Thyroid gland (tissue), 4 donors: ENCODE measurements at regions not wholly inside any gene's neighbourhood (a gene's known extent, or its start where the extent isn't known, plus 50 kb on each side); places are given as distances from the start of the nearest gene placed in this dataset.
A peak's percentile ranks its signal among the peaks of the same experiment; 100 is the strongest.
"Not testable (repeated sequence)": the region's sequence is repeated elsewhere in the genome, so short reads cannot be mapped to it uniquely, and the experiment has no call there.

Experiments used
- DNase-seq, 2 donors: peaks; one replicate each; pipeline ENCODE4 v3.0.0-alpha.2; 2019
- H3K27ac ChIP-seq, 3 donors: fragments of 200-600 bp; sonication (generic); 1 replicate in 2 of 3; 2 replicates in 1 of 3; pipeline ENCODE4 v1.5.1; 2016 to 2019; ENCODE audit warnings: mild to moderate bottlenecking in 1 of 3, moderate library complexity in 1 of 3
- H3K27me3 ChIP-seq: fragments of 200-600 bp; sonication (generic); one replicate; pipeline ENCODE4 v1.5.1; 2019
- H3K36me3 ChIP-seq, 2 donors: fragments of 200-600 bp; sonication (generic); one replicate each; pipeline ENCODE4 v1.5.1; 2016 to 2019
- H3K4me1 ChIP-seq, 2 donors: fragments of 200-600 bp; sonication (generic); one replicate each; pipeline ENCODE4 v1.5.1; 2017 to 2019
- H3K4me3 ChIP-seq, 3 donors: fragments of 200-600 bp; sonication (generic); replicated peaks in 1 of 3; 1 replicate in 2 of 3; 2 replicates in 1 of 3; pipeline ENCODE4 v1.5.1; 2016; ENCODE audit warnings: mild to moderate bottlenecking in 1 of 3
- H3K9me3 ChIP-seq: fragments of 200-600 bp; sonication (generic); one replicate; pipeline ENCODE4 v1.5.1; 2017
- POLR2A ChIP-seq, 2 donors: fragments of 450-650 bp; IDR thresholded peaks; one replicate each; pipeline ENCODE4 v1.6.1; 2017; ENCODE audit warnings: antibody characterized with exemption in 2 of 2, mild to moderate bottlenecking in 2 of 2, moderate library complexity in 1 of 2
- WGBS, 2 donors: methylation state at CpG; one replicate each; pipeline ENCODE4 v1.1.5; 2017; 5-methylcytosine and 5-hydroxymethylcytosine counted together
- intact Hi-C: fragments of 100-400 bp; cut with DNase I; formaldehyde crosslinking; loops from one replicate; pipeline ENCODE4 v1.15.1; 2023
- TF ChIP-seq, protein P1 (sequence below), 6 experiments: fragments of 200-600 bp in 3 of 6; fragments of 450-650 bp in 3 of 6; sonication (generic) in 3 of 6; IDR thresholded peaks; one replicate each; pipeline ENCODE4 v1.5.1; 2016 to 2019; ENCODE audit warnings: antibody characterized with exemption in 6 of 6, mild to moderate bottlenecking in 2 of 6, inconsistent platforms in 1 of 6, moderate library complexity in 1 of 6

- 79 to 93% methylated on average over 1 of the region's 1 CpG for WGBS, 2 donors
- DNase-seq = no peak
- H3K4me1 ChIP-seq = no peaks in the 10 kb centered on the region
- no peak overlapping the region for H3K27ac ChIP-seq
- no peak for TF ChIP-seq POLR2A (IDR thresholded peaks at IDR 0.05)
- TF ChIP-seq, protein P1, sequence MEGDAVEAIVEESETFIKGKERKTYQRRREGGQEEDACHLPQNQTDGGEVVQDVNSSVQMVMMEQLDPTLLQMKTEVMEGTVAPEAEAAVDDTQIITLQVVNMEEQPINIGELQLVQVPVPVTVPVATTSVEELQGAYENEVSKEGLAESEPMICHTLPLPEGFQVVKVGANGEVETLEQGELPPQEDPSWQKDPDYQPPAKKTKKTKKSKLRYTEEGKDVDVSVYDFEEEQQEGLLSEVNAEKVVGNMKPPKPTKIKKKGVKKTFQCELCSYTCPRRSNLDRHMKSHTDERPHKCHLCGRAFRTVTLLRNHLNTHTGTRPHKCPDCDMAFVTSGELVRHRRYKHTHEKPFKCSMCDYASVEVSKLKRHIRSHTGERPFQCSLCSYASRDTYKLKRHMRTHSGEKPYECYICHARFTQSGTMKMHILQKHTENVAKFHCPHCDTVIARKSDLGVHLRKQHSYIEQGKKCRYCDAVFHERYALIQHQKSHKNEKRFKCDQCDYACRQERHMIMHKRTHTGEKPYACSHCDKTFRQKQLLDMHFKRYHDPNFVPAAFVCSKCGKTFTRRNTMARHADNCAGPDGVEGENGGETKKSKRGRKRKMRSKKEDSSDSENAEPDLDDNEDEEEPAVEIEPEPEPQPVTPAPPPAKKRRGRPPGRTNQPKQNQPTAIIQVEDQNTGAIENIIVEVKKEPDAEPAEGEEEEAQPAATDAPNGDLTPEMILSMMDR (IDR thresholded peaks at IDR 0.05) = no peak
- no peak overlapping the region for H3K4me3 ChIP-seq
- no peaks in the 10 kb centered on the region for H3K9me3 ChIP-seq
- H3K36me3 ChIP-seq = no peaks in the 10 kb centered on the region
- no peaks in the 10 kb centered on the region for H3K27me3 ChIP-seq
- intact Hi-C loops = no loop called here
These were observed 450.3 kb downstream of the CD83 start for GRCh38 chr6:14567842-14568241.

- WGBS, 2 donors = 85 to 94% methylated on average over 1 of the region's 1 CpG
These were observed 451.8 kb downstream of the CD83 start for GRCh38 chr6:14569394-14569793.

DNA sequence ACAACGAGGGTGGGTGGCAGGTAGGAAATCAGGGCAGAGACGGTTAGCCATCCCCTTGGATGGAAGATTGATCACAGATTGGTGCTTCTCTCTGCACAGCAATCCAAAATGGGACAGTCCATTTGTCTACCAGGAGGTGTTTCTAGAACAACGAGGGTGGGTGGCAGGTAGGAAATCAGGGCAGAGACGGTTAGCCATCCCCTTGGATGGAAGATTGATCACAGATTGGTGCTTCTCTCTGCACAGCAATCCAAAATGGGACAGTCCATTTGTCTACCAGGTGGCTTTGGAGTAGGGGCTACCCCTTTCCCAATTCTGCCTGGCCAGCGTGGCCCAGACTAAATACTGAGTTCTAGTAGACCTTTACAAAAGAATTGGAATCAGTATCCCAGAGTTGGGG lies 452.3 kb downstream of the CD83 start:
- H3K36me3 ChIP-seq, H3K4me1 ChIP-seq, H3K4me3 ChIP-seq, intact Hi-C loops, DNase-seq, H3K27ac ChIP-seq, H3K9me3 ChIP-seq, H3K27me3 ChIP-seq: not testable (repeated sequence)
- WGBS, 2 donors = 89 to 97% methylated on average over 5 of the region's 5 CpGs

More at GRCh38 chr6:14569394-14569793, 451.8 kb downstream of the CD83 start:
- intact Hi-C loops = no loop called here
- H3K27ac ChIP-seq = no peak overlapping the region
- no peaks in the 10 kb centered on the region for H3K4me1 ChIP-seq
- no peaks in the 10 kb centered on the region for H3K27me3 ChIP-seq
- TF ChIP-seq POLR2A (IDR thresholded peaks at IDR 0.05) = no peak
- TF ChIP-seq, protein P1 (IDR thresholded peaks at IDR 0.05) = no peak
- H3K4me3 ChIP-seq = no peak overlapping the region
- DNase-seq = no peak
- H3K36me3 ChIP-seq = no peaks in the 10 kb centered on the region
- H3K9me3 ChIP-seq = no peaks in the 10 kb centered on the region

DNA sequence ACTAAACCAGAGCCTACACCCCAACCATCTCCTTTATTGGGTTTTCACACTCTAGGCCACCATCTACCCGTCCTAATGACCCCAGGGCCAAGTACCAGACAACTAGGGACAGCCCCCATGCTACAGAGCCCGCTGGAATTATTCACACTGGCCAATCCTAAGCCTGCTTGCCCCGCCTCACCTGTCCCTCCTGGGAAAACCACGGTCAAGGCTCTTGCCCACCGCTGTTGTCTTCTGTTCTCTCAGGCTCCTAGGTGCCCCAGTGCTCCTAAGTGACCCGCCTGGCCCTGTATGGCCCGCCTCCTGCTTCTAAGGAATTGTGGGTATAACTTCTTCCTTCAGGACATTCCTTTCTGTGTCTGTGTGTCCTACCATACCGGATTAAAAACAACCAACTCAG lies 453.4 kb downstream of the CD83 start:
- H3K27me3 ChIP-seq = no peaks in the 10 kb centered on the region
- H3K36me3 ChIP-seq = no peaks in the 10 kb centered on the region
- TF ChIP-seq, protein P1 (IDR thresholded peaks at IDR 0.05) = no peak
- no peak for TF ChIP-seq POLR2A (IDR thresholded peaks at IDR 0.05)
- no peaks in the 10 kb centered on the region for H3K4me1 ChIP-seq
- 96 to 99% methylated on average over 8 of the region's 8 CpGs for WGBS, 2 donors
- no peak overlapping the region for H3K27ac ChIP-seq
- no peak overlapping the region for H3K4me3 ChIP-seq
- DNase-seq = no peak
- intact Hi-C loops = no loop called here
- no peaks in the 10 kb centered on the region for H3K9me3 ChIP-seq

DNA sequence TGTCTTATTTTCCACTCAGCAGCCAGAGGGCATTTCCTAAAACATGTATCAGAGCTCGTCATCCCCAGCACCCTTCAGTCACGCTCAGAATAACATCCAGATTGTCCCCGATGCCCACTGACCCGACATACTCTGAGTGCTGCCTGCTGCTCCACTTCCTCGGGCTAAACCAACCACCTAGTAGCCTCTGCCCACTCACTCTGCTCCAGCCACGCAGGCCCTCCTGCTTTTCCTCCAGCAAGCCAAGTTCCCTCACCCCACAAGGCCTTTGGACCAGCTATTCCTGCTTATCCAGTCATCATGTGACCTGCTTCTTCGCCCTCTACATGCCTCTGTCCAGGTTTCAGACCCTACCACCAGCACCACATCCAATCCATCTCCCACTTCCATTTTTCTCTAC lies 454.2 kb downstream of the CD83 start:
- no peak overlapping the region for H3K27ac ChIP-seq
- 80 to 86% methylated on average over 7 of the region's 7 CpGs for WGBS, 2 donors

More for the DNA sequence above, 454.2 kb downstream of the CD83 start:
- Histone ChIP-seq H3K4me3 (no peak overlapping the region), H3K27me3 (no peaks in the 10 kb centered on the region), H3K4me1 (no peaks in the 10 kb centered on the region), H3K9me3 (no peaks in the 10 kb centered on the region), H3K36me3 (no peaks in the 10 kb centered on the region)
- intact Hi-C loops = no loop called here
- TF ChIP-seq POLR2A (IDR thresholded peaks at IDR 0.05) = no peak
- TF ChIP-seq, protein P1 (IDR thresholded peaks at IDR 0.05) = no peak
- DNase-seq = peak in 1 of 2 donors; percentile 12
